DMS114 treated with DMSO at 0.1 percent for 48 hours (cell line): ENCODE measurements at regions not wholly inside any gene's neighbourhood (a gene's known extent, or its start where the extent isn't known, plus 50 kb on each side); places are given as distances from the start of the nearest gene placed in this dataset.

ENCODE experiments used
- DNase-seq: peaks from one replicate; lab custom pipeline; 2025; ENCODE audit not compliant: unreplicated experiment; lab: John Stamatoyannopoulos, UW

DNA sequence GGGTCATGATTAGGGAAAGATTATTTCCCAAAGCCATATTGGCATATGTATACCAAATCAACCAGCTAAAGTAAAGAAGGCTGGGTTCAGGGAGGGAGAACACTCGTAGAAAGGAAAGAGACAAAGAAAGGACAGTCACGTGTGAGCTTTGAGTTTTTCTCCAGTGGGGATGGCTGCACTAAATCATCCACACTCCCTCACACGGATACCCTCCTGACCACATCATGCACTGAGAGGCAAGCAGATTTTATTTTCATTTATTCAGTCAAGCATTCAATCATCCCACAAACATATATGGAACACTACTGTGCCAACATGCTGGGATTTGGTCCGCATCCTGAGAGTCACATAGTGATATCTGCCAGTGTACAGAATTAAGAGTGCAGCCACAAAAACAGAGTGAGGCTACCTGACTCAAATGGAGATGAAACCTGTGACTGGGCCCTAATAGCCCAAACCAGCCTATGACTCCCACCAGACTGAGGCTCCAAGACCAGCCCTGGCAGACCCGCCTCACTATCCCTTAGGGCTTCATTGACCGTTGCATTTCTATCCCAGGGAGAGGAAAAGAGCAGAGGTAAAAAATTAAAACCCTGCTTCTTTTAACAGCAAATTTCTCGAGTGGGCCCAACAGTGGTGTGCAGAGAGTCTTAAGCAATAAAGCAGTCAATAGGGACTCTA lies 155.9 kb downstream of the BARHL2 start:
- DNase-seq: no peak

DNA sequence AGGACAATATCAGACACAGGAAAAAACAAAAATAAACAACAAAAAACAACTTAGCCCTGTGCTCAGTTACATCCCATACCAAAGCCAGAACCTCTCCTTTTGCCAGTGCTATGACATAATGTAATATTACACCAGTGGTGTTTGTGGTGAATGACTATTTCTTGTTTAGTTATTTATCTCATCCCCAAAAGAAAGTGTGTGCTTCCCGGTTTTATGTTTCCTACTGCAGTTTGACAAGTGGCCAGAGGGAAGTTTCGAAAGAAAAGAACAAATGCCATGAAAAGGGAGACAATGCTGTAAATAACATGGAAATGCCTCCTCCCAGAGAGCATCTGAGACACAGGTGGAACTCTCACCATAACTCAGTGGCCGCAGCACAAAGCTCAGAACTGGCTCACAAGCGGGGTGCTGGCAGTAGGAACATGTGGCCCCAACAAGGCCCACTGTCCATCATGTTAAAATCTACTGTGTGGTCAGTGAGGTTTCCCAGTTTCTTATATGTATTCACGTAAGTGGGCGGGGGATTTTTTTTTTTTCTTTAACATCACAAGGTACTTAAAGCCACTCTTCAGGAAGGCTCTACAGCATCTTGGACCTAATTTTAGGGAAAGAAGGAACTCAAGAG lies 158.2 kb downstream of the BARHL2 start:
- DNase-seq: no peak

DNA sequence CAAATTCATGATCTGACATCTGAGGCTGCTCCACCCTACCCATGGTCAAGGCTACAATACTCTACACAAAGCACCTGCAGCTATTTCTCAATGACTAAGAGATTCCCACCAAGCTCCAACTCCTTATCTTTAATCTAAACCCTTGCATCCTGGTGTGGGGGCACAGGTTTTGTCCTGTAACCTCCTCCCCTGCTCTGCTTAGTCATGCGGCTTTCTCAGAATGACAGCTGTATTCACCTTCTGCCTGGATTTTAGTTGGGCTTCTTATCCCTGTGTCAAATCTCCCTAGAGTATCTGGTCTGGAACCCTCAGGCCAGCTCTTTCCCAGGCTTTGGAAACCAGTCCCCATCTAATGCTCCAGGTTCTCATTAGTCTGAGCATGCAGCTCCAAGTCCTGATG lies 159.0 kb downstream of the BARHL2 start:
- DNase-seq: no peak

DNA sequence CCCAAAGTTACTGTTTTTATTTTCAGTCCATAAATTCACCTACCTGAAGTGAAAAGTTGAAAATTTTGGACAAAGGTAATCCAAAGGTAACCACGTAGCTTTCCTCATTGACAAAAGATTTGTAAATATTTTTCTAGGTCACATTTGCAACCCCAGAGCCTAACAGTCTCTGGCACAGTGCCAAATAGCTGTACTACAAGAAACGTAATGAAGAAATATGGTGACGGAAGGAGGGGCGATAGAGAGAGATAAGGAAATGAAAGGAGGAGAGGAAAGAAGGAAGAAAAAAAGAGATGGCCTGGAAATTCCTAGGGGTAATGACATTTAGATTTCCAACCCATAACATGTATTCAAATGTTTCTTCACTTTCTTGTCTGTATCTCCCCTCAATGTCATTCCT lies 159.4 kb downstream of the BARHL2 start:
- DNase-seq: no peak

DNA sequence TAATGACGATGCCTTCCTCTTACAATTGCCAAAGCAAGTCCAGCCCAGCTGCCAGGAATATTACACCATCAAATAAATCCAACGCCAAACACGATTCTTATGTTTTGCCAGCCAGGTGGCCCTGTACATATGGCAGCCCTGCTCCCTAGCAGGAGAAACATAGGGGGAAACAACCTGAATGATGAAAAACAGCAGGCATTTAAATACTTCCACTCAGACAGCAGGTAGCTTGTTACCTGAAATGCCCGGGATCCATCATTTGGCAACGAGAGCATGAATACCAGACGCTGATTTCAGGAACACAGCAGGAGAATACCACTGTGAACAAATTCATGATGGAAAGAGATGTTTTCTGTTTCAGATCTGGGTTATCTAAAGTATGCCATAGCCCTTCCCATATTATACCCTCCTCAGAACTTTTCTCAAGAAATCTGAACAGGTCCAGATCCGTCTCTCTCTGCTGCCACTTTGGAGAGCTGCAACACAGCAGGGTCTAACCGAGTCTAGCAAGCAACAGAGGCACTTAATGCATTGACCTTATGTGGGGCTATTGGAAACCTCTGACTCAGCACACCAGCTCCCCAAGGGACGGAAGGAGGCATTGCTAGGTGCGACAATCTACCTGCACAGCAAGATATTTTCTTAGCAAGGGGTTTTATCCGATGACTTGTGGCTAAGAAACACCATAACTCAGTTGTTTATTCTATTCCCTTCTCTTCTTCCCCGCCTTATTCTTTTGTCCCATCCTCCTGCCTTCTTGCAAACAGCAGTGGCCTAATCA lies 166.3 kb downstream of the BARHL2 start:
- no peak for DNase-seq

DNA sequence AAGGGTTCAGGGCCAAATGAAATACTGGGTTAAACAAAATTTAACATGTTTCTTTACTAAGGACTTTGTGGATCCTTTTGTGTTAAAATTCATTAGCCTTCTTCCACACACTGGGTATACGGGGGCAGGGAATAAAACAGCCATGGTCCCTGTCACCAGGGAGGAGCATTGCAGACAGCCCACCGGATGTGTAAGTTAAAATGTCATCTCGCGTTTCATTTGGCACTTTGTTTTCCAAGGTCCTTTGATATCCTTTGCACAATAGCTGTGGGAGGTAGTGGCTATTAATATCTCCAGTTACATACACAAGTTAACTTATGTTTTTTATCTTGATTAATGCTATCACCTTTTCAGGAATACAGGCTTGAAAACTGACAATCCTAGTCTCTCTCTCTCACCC lies 172.7 kb downstream of the BARHL2 start:
- DNase-seq: no peak

DNA sequence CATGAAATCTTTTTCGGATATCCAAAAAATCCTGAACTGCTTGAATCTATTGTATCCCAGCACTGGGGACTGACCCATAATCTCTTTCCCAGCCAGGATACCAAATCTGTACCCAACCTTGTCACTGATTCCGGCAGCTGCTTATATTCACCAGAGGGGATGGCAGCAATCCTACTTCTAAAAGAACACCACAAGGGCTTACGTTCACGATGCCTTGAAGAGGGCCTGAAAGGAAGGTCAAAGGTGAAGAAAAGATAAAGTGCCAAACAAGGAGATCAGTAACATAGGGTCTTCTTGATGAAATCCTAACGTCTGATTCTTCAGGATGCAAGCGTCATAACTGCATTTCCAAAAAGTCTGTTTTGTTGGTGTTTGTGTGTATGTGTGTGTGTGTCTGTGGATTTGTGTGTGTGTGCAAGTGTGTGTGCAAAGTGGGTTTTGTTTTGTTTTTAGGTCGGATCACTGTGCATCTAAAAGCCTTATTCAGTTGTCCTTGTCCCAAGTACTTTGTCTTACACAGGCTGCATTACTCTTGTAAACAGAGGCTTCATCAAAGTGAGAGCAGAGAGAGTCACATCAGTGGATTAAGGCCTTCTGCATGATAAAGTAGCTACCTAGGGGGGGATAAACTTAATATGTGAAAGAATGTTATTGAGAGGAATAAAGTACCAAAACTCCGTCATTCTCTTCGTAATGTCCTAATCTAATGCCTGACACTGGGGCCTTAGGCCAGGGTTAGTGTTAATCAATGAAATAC lies 179.3 kb downstream of the BARHL2 start:
- DNase-seq: no peak

DNA sequence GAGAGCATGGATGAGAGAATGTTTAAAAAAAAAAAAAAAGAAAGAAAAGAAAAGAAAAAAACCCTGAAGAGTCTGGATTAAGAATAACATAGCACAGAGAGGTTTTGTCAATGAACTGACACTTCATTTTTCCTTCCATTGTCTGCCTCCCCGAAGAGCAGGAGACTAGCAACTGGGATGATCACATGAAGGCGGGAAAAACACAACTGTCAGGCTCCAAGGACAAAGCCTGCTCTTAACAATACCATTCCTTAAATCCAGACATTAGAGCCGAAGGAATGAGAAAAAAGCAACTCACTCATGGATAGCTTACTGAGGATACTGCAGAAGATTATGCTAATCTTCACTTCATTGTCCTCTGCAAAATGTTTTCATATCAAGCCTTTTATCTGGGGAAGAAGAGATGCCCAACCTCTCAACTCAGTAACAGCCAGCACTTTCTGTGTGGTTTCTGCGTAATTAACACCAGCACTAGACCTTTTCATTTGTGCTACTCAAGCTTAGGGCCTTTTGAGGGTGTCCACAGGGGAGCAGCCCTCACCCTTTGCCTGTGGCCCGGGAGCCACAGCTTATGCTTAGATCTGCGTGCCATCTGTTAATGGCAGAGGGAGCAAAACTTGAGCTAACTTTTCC lies 182.3 kb downstream of the BARHL2 start:
- no peak for DNase-seq

DNA sequence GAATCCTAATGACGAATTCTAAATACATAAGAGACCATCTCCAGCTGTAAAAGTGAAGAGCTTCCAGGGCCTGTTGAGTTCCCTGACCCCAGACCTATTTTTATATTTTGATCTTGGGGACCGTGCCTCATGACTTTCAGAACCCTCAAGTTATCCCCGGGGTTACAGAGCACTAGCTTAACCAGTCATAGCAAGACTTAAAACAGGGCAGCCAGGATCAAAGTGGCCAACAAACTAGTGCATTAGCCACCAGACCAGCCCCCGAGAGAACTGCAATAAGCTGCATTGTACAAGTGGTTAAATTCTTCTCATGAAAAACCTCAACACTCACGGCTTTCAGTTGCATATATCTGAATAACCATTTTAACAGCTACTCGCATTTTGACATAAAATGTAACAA lies 183.0 kb downstream of the BARHL2 start:
- DNase-seq: no peak

DNA sequence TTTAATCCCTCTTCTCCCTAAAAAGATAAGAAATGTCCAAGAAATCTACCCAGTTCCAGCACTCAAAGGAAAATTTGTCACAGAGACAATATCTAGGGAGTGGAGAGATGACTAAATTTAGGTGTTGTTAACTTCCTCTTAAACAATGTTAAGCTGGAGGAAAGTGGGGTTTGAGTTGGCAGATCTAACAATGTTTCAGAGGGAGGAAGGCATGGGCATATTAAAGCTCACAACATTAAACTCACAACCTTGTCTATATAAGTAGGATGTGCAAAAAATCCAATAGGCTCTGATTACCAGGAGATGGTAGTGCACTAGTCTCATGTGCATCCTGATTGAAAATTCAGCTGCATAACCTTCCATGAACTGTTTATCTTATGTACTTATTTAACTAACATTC lies 190.1 kb downstream of the BARHL2 start:
- no peak for DNase-seq

DNA sequence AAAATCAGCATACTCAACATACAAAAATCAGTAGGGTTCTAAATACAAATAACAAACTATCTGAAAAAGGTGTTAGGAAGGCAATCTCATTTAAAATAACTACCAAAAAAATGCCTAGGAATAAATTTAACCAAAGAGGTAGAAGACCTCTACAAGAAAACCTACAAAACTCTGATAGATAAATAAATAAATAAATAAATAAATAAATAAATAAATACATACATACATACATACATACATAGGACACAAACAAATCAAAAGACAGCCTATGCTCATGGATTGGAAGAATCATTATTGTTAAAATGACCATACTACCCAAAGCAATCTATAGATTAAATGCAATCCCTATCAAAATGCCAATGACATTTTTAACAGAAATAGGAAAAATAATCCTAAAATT lies 194.7 kb downstream of the BARHL2 start:
- DNase-seq: no peak

DNA sequence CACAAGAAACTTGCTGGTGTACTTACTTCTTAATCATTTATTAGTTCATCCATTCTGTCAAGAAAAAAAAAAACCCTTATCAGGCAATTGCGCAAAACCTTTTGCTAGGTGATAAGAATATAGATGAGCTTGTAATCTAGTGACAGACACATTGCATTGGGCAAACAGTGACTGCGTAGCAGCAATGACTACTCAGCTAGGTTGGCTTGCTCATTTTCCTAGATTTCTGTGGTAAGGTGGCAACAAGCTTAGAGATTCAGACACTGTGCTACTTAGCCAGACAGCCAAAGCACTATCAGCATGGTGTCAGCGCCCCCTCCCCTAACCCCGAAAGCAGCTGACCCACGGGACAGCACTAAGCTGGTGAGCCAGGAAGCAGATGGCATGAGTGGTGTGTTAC lies 203.1 kb downstream of the BARHL2 start:
- no peak for DNase-seq

DNA sequence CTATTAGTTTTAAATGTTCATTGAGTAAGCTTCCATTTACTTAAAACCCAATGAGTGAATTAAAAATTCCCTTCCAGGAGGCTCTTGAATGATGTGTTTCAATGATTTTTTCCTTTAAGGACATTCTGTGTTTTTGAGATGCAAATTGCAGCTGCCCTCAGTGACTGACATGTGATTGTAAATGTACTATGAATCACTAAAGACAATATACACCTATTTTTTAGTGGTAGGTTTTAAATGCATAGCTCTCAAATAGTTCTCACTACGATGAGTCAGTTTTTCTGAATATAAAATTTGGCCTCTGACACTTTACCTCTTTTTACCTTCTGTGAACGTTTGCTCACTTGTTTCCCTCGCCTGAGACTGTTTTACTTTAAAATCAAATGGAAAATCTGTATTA lies 204.7 kb downstream of the BARHL2 start:
- DNase-seq: no peak

DNA sequence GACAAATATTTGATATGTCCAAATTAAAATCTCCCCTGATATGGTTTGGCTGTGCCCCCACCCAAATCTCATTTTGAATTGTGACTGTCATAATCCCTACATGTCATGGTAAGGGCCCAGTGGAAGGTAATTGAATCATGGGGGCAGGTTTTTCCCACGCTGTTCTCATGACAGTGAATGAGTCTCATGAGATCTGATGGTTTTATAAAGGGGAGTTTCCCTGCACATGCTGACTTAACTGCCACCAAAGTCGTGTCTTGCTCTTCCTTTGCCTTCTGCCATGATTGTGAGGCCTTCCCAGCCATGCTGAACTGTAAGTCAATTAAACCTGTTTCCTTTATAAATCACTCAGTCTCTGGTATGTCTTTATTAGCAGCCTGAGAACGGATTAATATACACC lies 207.0 kb downstream of the BARHL2 start:
- DNase-seq: no peak

DNA sequence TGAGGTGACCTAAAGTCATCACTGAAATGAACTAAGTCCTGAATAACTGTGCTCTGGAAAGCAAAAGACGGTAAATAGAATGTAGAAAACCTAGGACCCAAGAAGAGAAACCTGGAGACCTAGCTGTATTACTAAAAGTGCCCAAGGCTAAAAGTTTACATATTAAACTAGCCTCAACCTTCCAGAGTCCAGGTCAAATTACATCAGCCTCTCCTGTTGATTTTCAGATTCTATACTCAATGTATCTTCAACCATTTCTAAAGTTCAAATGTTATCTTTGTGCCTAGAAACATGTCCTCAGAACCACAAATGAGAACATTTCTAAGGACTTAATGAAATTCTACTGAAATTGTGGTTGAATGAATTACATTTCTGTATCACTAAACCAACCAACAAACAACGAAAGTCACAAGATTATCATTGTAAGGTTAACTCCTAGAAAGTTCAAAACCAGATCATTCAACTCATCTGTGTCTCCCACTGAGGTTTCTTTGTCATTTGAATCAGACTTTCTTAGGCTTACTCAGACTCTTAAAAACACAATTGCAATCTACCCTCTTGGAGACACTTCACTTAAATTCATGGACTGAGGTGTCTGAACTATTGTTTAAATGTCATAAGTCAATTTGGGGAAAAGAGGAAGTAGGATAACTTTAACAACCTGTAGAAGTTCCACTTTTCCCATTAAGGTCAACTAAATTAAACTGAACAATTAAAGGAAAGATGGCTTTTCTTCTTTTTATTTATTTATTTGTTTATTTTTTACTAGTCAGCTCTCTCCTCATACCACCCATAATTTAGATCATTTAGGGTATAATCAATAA lies 207.7 kb downstream of the BARHL2 start:
- no peak for DNase-seq

DNA sequence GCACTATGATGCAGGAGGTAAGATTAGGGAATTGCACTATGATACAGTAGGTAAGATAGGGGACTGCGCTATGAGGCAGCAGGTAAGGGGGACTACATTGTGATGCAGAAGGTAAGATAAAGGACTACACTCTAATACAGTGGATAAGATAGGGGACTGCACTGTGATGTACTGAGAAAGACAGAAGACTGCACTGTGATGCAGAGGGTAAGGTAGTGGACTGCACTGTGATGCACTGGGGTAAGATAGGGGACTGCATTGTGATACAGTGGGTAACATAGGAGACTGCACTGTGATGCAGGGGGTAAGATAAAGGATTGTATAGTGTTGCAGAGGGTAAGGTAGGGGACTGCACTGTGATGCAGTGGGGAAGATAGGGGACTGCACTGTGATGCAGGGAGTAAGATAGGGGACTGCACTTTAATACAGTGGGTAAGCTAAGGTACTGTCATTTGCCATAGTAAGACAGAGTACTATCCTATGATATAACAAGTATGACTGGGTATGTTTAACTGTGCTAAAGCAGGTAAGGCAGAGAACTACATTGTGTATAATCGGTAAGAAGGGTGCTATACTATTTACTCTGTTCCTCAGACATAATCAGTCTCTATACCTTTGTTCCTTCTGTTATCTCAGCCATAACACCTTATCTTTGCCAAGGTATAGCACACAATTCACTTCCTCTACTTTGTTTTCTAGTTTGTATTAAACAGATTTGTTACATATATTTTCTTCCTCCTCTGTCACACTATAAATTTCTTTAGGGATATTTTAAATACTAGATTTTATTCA lies 208.5 kb downstream of the BARHL2 start:
- no peak for DNase-seq

DNA sequence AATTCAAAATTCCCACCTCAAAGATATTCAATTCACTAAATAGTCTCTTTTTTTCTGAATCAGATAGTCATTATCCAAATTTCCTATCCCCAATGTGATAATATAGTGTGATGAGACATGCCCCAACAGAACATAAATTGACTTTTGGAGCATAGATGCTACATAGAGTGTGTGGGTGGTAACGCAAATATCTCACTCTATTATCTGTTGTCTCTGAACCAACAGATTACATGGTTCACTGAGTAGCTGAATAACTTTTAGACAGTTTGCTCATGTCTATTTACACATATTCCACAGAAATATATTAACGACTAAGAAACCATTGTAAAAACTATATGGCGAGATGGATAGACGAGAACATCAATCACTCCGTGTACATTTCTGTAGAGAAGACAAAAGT lies 209.9 kb downstream of the BARHL2 start:
- no peak for DNase-seq

DNA sequence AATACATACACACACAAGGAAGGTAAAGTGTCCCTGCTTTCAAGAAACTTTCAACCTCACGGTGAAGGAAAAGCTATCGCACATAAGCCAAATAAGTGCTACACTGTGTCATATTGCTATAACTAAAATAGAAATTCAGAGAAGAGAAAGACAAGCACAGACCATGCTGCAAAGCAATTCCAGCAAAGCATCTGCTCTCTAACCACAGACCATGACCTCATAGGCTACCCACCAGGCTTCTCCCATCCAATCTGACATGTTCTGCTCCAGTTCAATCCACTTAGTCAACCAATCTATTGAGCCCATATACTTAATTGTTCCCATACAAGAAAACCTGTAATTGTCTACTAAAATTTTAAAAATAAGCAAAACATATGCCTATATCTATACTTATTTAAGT lies 211.3 kb downstream of the BARHL2 start:
- no peak for DNase-seq

DNA sequence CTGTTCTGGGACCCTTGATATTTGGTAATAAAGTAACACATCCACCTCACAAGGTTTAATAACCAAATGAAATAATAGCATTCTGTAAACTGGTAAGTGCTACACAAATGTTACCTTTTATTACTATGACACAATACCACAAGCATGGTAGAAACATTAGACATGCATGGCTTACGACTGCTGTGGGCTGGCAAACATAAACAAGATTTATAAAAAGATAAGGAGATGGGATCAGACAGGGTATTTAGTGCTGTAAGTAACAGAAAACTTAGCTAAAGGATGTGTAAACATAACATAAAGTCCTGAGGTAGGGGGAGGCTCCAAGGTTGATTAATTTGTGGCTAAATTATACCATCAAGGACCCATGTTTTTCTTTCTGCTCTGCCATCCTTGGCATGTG lies 212.6 kb downstream of the BARHL2 start:
- no peak for DNase-seq

DNA sequence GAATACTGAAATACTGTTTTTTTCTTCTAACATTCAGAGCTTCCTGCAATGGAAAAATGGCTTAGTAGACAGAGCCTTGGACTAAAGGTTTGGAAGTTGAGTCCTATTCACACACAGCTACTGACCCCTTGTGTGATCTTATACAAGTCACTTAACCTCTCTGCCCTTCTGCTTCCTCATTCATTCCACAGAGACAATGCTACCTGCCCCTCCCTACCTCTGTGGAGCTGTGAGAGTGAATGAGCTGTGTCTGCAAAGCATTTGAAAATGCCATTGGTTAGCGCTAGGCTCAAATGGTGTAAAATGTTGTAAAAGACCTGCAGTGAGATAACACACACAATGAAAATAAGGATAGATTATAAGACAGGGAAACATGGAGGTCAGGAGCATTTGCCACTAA lies 214.4 kb downstream of the BARHL2 start:
- no peak for DNase-seq
